NK-92 treated with Interleukin-12 subunit alpha and Interleukin-12 subunit beta, amount 100 ng/mL, for 24 hours (cell line): ENCODE measurements at regions not wholly inside any gene's neighbourhood (a gene's known extent, or its start where the extent isn't known, plus 50 kb on each side); places are given as distances from the start of the nearest gene placed in this dataset.
"Not testable (repeated sequence)": the region's sequence is repeated elsewhere in the genome, so short reads cannot be mapped to it uniquely, and the experiment has no call there.

Experiments
- DNase-seq: peaks from one replicate; lab custom pipeline; 2025; lab: John Stamatoyannopoulos, UW

DNA sequence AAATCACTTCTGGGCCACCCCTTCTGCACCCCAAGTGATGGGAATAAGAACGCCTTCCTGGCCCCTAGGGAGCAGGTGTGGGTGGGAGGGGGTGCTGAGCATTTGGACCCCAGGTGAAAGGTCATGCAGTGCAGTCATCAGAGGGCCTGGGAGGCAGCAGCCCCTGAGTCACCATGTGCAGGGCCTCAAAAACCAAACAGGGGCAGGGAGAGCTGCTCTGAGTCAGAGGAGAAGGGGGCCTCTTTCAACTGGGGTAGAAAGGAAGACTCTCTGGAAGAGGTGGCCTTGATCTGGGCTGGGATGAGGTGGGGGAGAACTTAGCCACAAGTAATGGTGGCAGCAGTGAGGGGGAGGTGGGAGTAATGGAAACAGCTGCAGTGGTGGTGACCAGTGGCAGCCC is 164.3 kb downstream of the BUB3 start:
- DNase-seq = no peak

DNA sequence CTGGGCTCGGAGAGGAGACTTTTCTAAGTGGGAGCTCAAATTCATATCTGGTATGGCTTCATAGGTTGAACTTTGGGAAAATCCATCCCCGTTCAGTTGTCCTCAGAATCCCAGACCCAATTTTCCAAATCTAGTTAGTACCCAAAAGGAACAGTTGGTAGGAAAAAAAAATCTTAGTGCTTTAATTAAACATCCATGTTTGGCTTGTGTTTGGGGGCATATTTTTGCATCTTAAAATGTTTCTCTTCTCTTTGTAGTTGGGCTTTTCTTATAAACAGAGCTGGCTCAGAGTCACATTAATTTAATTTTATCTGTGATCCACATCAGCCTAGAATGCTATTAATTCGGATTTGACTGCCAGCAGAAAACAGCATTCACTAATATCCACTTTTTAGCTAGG is 165.9 kb downstream of the BUB3 start:
- no peak for DNase-seq

GRCh38 chr10:123323884-123324283 is 169.7 kb downstream of the BUB3 start:
- no peak for DNase-seq

GRCh38 chr10:123325663-123326190 is 171.5 kb downstream of the BUB3 start:
- no peak for DNase-seq

GRCh38 chr10:123326674-123327073 is 172.5 kb downstream of the BUB3 start:
- no peak for DNase-seq

GRCh38 chr10:123327450-123327849 is 173.2 kb downstream of the BUB3 start:
- DNase-seq = no peak

GRCh38 chr10:123327896-123328295 is 173.7 kb downstream of the BUB3 start:
- no peak for DNase-seq

DNA sequence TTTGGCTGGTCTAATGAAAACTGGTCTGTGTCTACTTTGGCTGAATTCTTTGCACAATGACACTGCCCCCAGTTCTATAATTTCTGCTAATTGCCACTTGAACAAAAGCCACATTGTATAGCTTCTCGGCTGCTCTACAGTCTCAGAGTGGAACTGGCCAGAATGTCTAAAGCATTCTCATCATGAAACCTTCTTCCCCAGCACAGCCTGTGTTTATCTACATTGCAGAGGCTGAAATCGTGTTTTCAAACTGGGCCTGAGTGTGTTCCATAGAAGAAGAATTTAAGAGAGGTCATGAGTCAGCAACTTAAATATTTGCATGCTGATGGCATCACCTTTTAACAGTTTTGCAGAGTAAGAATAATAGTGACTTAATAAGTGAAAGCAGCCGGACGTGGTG is 177.2 kb downstream of the BUB3 start:
- no peak for DNase-seq

GRCh38 chr10:123346581-123346980 is 192.4 kb downstream of the BUB3 start:
- no peak for DNase-seq

DNA sequence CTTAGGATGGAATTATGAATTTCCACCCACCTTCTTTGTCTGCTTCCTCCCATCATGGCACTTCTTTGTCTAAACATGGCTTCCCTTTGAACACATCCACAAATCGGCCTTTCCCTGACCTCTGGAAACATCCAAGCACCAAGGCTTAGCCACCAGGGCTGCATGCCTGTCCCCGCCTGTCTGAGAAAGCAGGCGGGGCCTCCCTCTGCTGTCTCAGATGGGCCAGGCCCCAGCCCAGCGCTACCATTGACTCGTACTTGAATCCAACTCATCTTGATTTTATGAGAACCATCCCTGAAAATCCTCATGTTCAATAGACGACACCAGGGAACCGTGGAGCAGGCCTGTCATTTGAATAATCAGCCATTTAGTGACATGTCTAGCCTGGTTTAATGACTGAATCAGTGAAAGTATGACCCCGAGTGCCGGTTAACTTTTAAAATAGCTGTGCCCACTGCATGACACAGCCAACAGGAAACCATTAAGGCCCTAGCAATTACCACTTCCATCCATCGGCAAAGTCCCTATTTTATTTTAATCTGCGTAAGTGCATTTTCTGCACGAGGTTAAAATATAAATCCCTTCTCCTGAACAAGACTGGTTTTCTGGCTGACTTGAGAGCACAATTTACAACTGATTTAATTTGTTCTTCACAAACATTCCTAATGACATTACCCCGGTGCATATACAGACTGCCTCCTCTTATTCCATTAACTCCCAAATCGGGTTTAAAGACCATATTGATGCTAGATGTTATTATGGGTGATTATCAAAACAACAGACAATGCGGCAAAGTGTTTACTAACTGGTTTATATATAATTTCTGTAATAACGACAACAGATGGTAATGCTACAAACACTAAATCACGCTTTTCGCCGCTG is 194.7 kb downstream of the BUB3 start:
- no peak for DNase-seq

DNA sequence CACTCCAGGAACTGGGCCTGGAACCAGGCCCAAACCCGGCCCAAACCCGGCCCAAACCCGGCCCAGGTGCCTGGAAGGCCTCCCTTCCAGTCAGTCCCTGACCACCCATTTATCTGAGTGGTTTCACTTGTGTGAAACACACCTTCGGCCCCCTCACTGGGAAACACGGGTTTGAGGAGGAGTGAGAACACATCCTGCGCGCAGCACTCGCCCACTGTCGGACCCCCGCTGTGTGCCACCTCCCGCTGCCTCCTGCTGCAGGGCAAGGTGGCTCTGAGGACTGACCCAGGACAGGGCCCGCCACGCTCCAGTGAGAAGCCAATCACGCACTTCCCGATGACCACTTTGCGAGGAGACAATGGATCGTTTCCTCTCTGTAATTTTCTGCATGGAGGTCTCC is 197.5 kb downstream of the BUB3 start:
- DNase-seq = no peak

GRCh38 chr10:123354521-123354920 is 200.3 kb downstream of the BUB3 start:
- DNase-seq = no peak

DNA sequence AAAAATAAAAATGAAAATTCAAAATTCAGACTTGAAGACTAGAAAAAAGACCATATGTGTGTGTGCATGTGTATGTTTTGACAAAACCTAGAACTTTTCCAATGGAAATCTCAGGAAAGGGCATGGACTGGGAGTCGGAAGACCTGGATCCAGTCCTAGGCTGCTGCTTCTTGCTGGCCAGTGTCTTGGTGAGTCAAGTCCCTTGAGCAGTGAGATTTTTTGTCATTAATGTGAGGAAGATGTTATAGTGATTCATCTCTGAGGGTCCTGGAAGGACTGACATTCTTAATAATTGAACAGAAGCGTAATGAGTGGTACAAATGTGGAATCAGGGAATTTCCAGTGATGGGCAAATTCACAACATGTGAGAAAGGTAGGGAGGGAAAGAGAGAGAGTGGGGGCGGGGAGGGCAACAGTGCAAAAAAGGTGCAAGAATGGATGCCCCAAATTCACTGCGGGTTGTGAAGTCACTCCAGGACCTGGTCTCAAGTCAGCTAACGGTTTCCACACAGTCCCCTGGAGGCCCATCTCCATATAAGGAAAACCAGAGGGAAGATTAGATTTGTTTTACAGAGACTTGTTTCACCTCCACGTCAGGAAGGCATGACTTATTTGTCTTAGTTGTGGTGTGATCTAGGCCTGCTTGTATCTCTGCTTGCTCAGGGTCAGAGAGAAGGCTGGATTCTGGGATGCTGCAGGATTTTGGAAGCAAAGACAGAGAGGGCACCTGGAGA is 201.7 kb downstream of the BUB3 start:
- DNase-seq = no peak

DNA sequence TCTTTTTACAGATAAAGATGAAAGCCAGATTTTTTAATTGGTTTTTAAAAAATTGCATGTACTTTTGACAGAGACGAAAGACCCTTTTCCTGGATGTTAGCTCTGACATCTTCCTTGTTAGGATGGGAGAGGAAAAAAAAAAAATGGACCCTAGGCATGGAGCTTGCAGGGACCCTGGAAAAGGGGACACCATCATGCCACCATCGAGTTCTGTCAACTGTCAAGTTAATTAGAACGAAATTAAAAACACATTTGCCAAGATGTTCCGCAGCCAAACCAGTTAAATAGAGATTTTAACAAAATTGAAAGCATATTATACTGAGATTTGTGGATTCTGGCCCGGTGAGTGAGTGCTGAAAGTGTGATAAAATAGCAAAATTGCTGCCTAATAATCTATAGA is 202.6 kb downstream of the BUB3 start:
- DNase-seq = no peak

GRCh38 chr10:123357421-123357930 is 203.3 kb downstream of the BUB3 start:
- DNase-seq = no peak

- no peak for DNase-seq
These were observed 205.3 kb downstream of the BUB3 start for GRCh38 chr10:123359539-123359938.

DNA sequence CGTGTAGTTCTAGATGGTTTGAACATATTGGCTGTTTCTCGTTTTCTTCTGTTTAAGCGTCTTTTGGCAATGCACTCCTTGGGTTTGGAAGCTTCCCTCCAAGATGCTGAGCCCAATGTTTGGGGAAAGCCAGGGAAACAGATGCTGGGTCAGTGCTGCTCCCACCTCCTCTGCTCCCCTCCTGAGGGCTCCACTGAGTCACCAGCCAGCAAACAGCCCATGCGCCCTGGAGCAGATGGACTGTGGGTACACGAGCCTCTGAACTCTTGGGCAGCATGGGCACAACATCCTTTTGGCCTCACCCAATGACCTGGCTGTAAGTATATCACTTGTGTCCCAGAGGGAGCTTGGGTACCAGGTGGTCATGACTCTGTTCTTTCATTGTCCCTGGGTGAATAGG is 207.6 kb downstream of the BUB3 start:
- no peak for DNase-seq

- no peak for DNase-seq
These were observed 213.0 kb downstream of the BUB3 start for GRCh38 chr10:123367195-123367594.

- DNase-seq = not testable (repeated sequence)
These were observed 217.4 kb downstream of the BUB3 start for GRCh38 chr10:123371626-123372025.

GRCh38 chr10:123373591-123373990 is 219.4 kb downstream of the BUB3 start:
- no peak for DNase-seq

DNA sequence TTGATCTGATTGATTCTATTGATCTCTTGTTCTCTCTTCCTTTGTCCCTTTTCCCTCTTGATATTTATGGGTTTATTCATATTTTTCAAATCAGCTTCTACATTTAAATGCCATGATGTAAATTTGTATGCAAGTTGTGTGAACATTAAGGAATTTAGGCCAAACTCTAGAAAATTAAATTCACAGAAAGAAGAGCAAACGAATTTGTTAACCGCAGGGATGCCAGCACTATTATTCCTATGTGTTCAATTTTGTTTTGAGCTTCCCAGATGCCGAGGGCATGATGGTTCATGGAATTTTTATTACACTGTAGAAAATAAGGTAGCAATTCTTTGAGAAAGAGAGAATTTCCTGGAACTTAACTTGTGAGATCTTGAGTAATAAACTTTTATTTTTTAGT is 220.9 kb downstream of the BUB3 start:
- no peak for DNase-seq

DNA sequence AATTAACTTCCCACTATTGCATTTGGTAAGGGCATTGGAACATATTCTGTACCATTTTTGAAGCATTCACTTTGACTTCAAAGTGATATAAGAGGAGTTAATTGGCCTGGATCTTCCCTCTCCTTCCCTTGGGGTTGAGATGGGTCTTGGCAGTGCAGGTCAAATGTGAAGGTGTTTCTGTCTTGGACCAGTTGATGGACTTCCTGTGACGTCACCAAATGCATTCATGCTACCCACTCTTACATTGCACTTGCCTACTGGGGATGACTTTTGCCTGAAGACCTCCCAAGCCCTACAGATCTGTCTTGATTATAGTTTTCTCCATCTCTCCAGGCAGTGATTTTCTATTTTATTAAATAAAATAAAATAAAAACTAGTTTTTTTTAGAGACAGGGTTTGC is 221.5 kb downstream of the BUB3 start:
- DNase-seq = no peak

DNA sequence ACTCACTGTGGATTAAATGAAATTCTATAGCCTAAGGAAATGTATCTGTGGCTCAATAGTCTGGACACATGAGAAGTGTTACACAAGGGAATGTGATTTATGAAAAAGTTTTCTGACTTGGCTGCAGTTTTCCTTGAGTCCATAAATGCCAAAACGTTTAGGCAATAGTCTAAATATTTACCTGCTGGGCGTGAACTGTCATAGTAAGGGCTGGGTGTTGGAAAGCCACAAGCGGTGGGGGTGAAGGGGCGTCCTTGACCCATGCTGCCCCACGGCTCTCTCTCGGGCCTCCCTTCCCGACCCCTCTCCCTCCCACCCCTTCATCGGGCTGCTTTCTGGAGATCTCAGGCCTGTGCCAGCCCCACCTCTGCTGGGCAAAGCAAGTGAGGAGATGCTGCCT is 223.7 kb downstream of the BUB3 start:
- DNase-seq = no peak
